PFSK-1 (cell line): ENCODE measurements at regions not wholly inside any gene's neighbourhood (a gene's known extent, or its start where the extent isn't known, plus 50 kb on each side); places are given as distances from the start of the nearest gene placed in this dataset.

Experiments used
- POLR2AphosphoS5 ChIP-seq: IDR thresholded peaks from 2 replicates; pipeline ENCODE4 v1.6.1; 2012; ENCODE audit warnings: low read depth, mild to moderate bottlenecking, control low read depth, low read length, moderate library complexity
- REST ChIP-seq, 2 experiments: IDR thresholded peaks; 2 replicates each; pipeline versions ENCODE4 v1.6.1 to v1.8.0; 2011 to 2012; ENCODE audit warnings: low read depth in 2 of 2, low read length in 2 of 2, control low read depth in 1 of 2, inconsistent platforms in 1 of 2, mild to moderate bottlenecking in 1 of 2, moderate library complexity in 1 of 2; ENCODE audit not compliant: insufficient read depth in 1 of 2
- SIN3A ChIP-seq: IDR thresholded peaks from 2 replicates; pipeline ENCODE4 v1.6.1; 2012; ENCODE audit warnings: mild to moderate bottlenecking, low read length, moderate library complexity, borderline replicate concordance; ENCODE audit not compliant: insufficient read depth
- TAF1 ChIP-seq: IDR thresholded peaks from 2 replicates; pipeline ENCODE4 v1.6.1; 2012; ENCODE audit warnings: low read length, control low read depth, borderline replicate concordance; ENCODE audit not compliant: insufficient read depth

GRCh38 chr20:53768329-53768728, 174.7 kb upstream of the ZNF217 start:
- no peak for TF ChIP-seq POLR2AphosphoS5
- no peak for TF ChIP-seq REST (IDR thresholded peaks at IDR 0.05; ENCODE audit: insufficient read depth in 1 of 2, low read depth in 2 of 2, low read length in 2 of 2)
- no peak for TF ChIP-seq SIN3A
- TF ChIP-seq TAF1, result no peak
